ENCODE measurements at regions not wholly inside any gene's neighbourhood (a gene's known extent, or its start where the extent isn't known, plus 50 kb on each side); places are given as distances from the start of the nearest gene placed in this dataset.
"Not testable (repeated sequence)": the region's sequence is repeated elsewhere in the genome, so short reads cannot be mapped to it uniquely, and the experiment has no call there.

DNA sequence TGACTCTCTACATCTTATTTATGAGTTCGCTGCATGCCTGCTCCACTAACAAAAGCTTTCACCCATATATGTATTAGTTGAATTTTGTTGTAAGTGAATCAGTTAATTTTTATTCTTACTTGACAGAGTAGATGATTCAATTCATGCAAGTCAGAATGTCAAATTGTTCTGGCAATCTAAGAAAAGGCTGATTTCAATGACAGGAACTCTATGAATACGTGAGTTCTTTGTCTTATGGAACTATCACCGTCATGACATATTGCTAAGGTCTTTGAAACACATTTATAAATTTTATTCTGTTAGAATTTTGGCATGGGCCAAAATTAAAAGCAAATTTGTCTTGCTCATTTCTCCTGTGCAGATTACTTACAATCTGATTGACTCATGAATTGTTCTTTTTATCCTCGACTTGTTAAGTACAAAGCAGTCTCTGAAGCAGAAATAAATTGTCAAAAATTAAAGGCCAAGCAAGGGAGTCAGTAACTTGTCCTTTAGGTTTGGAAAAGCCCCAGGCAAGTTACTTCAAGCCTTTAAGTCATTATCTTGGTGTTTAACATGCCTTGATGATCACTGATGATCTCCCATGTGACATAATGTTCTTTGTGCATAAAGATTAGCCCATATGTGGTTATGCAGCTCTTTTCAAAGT lies 89.0 kb upstream of the GC start:
- Histone ChIP-seq H3K4me1 (ENCODE audit: control insufficient read depth, low read depth, low read length) (no peaks in the 10 kb centered on the region), H4K5ac (ENCODE audit: low read length) (no peak overlapping the region), H3K9ac (ENCODE audit: low read length) (no peak overlapping the region), H2BK15ac (replicated peaks; ENCODE audit: low read depth) (no peak overlapping the region), H3K4me3 (ENCODE audit: low read length) (no peak overlapping the region), H2BK120ac (ENCODE audit: low read depth, low read length) (no peak overlapping the region), H3K4ac (ENCODE audit: low read depth, low read length) (peak overlapping the region; percentile 31), H3K36me3 (ENCODE audit: control insufficient read depth, insufficient read depth, low read length) (no peaks in the 10 kb centered on the region), H3K56ac (ENCODE audit: low read length) (no peak overlapping the region), H3K4me2 (ENCODE audit: low read length) (no peak overlapping the region), H3K23ac (ENCODE audit: low read length) (no peak overlapping the region), H2BK5ac (ENCODE audit: low read length) (no peak overlapping the region), H4K8ac (ENCODE audit: low read depth, low read length) (no peak overlapping the region), H3K79me1 (ENCODE audit: low read length) (no peaks in the 10 kb centered on the region), H3K79me2 (ENCODE audit: control insufficient read depth, insufficient read depth, low read length) (no peaks in the 10 kb centered on the region), H3K27me3 (ENCODE audit: insufficient read depth, low read length, poor library complexity) (no peaks in the 10 kb centered on the region), H3K18ac (ENCODE audit: low read length) (no peak overlapping the region), H3K27ac (ENCODE audit: low read depth, low read length) (no peak overlapping the region), H2AK5ac (ENCODE audit: low read length) (no peak overlapping the region)
- no peak for DNase-seq
- whole genome bisulfite sequencing (ENCODE audit: extremely low coverage, insufficient coverage, low lambda C conversion rate) = no CpG with 5 or more reads among the region's 4 CpGs

DNA sequence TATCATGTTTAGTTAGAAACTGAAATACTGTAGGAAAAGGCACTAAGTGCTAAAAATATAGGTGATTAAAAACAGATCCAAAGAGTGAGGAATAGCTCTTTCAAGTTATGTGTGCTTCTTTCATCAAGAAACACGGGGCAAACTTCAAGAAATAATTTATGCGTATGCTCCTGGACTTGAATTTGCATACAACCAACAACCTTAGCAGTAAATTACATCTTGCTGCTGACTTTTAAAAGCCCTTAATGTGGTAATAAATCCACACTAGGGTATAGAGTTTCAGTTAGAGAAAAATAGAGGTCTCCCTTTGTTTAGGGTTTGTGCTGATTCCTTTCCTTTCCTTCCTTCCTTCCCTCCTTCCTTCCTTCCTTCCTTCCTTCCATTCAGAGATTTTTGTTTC lies 94.5 kb upstream of the GC start:
- no peak overlapping the region for H3K9ac ChIP-seq (ENCODE audit: low read length)
- H2BK120ac ChIP-seq (ENCODE audit: low read depth, low read length) = no peak overlapping the region
- no peak overlapping the region for H3K18ac ChIP-seq (ENCODE audit: low read length)
- DNase-seq = no peak
- H3K27ac ChIP-seq (ENCODE audit: low read depth, low read length) = no peak overlapping the region
- no peak overlapping the region for H3K4ac ChIP-seq (ENCODE audit: low read depth, low read length)
- no CpG with 5 or more reads among the region's 2 CpGs for WGBS (ENCODE audit: extremely low coverage, insufficient coverage, low lambda C conversion rate)
- H3K27me3 ChIP-seq (ENCODE audit: insufficient read depth, low read length, poor library complexity) = no peaks in the 10 kb centered on the region
- H3K79me1 ChIP-seq (ENCODE audit: low read length) = no peaks in the 10 kb centered on the region
- no peaks in the 10 kb centered on the region for H3K4me1 ChIP-seq (ENCODE audit: control insufficient read depth, low read depth, low read length)
- H3K4me2 ChIP-seq (ENCODE audit: low read length) = no peak overlapping the region
- no peak overlapping the region for H4K5ac ChIP-seq (ENCODE audit: low read length)
- no peak overlapping the region for H3K4me3 ChIP-seq (ENCODE audit: low read length)
- H3K36me3 ChIP-seq (ENCODE audit: control insufficient read depth, insufficient read depth, low read length) = no peaks in the 10 kb centered on the region
- H4K8ac ChIP-seq (ENCODE audit: low read depth, low read length) = no peak overlapping the region
- no peak overlapping the region for H3K23ac ChIP-seq (ENCODE audit: low read length)
- H3K79me2 ChIP-seq (ENCODE audit: control insufficient read depth, insufficient read depth, low read length) = no peaks in the 10 kb centered on the region
- H2BK5ac ChIP-seq (ENCODE audit: low read length) = no peak overlapping the region
- no peak overlapping the region for H3K56ac ChIP-seq (ENCODE audit: low read length)
- H2AK5ac ChIP-seq (ENCODE audit: low read length) = no peak overlapping the region
- no peak overlapping the region for H2BK15ac ChIP-seq (replicated peaks; ENCODE audit: low read depth)

DNA sequence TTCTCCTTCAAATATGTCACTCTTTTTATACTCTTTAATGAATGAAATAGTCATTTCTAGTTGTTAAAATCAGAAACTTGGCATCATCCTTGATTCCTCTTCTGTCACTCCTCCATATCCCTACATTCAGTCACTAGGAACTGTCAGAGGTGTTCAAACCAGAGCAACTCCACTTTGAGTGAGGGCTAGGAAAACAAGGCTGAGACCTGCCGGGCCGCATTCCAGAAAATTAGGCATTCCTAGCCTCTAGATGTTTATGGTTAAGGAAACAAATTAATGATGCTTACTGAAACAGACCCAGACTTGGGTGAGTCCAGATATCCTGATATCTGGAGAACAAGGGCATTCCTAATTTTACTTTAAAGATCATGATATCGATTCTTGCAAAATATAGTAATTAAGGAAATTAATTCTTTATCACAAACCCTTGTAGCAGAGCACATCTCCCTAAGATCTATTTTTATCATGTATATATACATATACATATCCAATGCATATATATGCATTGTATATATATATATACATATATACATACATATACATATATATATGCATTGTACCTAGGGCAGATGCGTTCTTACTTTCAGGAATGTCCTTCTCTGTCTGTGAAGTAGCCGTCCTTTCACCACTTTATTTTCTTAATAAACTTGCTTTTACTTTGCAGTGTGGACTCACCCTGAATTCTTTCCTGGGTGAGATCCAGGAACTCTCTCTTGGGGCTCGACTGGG lies 98.4 kb upstream of the GC start:
- H3K4me1 ChIP-seq (ENCODE audit: control insufficient read depth, low read depth, low read length) = no peaks in the 10 kb centered on the region
- no peak overlapping the region for H3K4me2 ChIP-seq (ENCODE audit: low read length)
- no peaks in the 10 kb centered on the region for H3K79me2 ChIP-seq (ENCODE audit: control insufficient read depth, insufficient read depth, low read length)
- H3K27ac ChIP-seq (ENCODE audit: low read depth, low read length) = no peak overlapping the region
- H3K23ac ChIP-seq (ENCODE audit: low read length) = no peak overlapping the region
- H2BK5ac ChIP-seq (ENCODE audit: low read length) = no peak overlapping the region
- WGBS (ENCODE audit: extremely low coverage, insufficient coverage, low lambda C conversion rate) = no CpG with 5 or more reads among the region's 6 CpGs
- H3K4ac ChIP-seq (ENCODE audit: low read depth, low read length) = no peak overlapping the region
- H3K4me3 ChIP-seq (ENCODE audit: low read length) = no peak overlapping the region
- peak overlapping the region; percentile 61 for H2BK120ac ChIP-seq (ENCODE audit: low read depth, low read length)
- DNase-seq = peak; percentile 71
- H3K56ac ChIP-seq (ENCODE audit: low read length) = no peak overlapping the region
- no peaks in the 10 kb centered on the region for H3K27me3 ChIP-seq (ENCODE audit: insufficient read depth, low read length, poor library complexity)
- peak overlapping the region; percentile 87 for H3K18ac ChIP-seq (ENCODE audit: low read length)
- H2BK15ac ChIP-seq (replicated peaks; ENCODE audit: low read depth) = no peak overlapping the region
- H4K5ac ChIP-seq (ENCODE audit: low read length) = no peak overlapping the region
- H2AK5ac ChIP-seq (ENCODE audit: low read length) = no peak overlapping the region
- no peak overlapping the region for H3K9ac ChIP-seq (ENCODE audit: low read length)
- no peaks in the 10 kb centered on the region for H3K79me1 ChIP-seq (ENCODE audit: low read length)
- no peaks in the 10 kb centered on the region for H3K36me3 ChIP-seq (ENCODE audit: control insufficient read depth, insufficient read depth, low read length)
- H4K8ac ChIP-seq (ENCODE audit: low read depth, low read length) = no peak overlapping the region

DNA sequence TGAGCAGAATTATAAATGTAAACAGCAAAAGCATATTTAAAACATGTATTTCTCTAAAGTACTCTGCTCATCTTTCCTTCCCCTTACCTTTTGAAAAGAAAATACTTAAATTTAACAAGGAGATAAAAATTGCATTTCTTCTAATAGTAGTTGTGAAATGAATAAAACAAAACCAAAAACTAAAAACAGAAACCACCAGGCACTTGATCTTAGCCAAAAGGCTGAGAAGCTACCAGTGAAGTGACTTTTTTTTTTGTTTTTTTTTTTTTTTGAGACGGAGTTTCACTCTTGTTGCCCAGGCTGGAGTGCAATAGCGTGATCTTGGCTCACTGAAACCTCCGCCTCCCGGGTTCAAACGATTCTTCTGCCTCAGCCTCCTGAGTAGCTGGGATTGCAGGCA lies 116.5 kb upstream of the GC start:
- H2BK15ac ChIP-seq (replicated peaks; ENCODE audit: low read depth); H2BK5ac ChIP-seq (ENCODE audit: low read length); H3K4me2 ChIP-seq (ENCODE audit: low read length); H2AK5ac ChIP-seq (ENCODE audit: low read length); H2BK120ac ChIP-seq (ENCODE audit: low read depth, low read length); H3K79me2 ChIP-seq (ENCODE audit: control insufficient read depth, insufficient read depth, low read length); H3K56ac ChIP-seq (ENCODE audit: low read length); H3K4me1 ChIP-seq (ENCODE audit: control insufficient read depth, low read depth, low read length); DNase-seq; H3K4ac ChIP-seq (ENCODE audit: low read depth, low read length); H3K4me3 ChIP-seq (ENCODE audit: low read length); H3K9ac ChIP-seq (ENCODE audit: low read length); H3K23ac ChIP-seq (ENCODE audit: low read length); H3K27me3 ChIP-seq (ENCODE audit: insufficient read depth, low read length, poor library complexity); H3K79me1 ChIP-seq (ENCODE audit: low read length); H4K8ac ChIP-seq (ENCODE audit: low read depth, low read length); H3K27ac ChIP-seq (ENCODE audit: low read depth, low read length); H3K36me3 ChIP-seq (ENCODE audit: control insufficient read depth, insufficient read depth, low read length); H3K18ac ChIP-seq (ENCODE audit: low read length); H4K5ac ChIP-seq (ENCODE audit: low read length): not testable (repeated sequence)
- no CpG with 5 or more reads among the region's 5 CpGs for WGBS (ENCODE audit: extremely low coverage, insufficient coverage, low lambda C conversion rate)

DNA sequence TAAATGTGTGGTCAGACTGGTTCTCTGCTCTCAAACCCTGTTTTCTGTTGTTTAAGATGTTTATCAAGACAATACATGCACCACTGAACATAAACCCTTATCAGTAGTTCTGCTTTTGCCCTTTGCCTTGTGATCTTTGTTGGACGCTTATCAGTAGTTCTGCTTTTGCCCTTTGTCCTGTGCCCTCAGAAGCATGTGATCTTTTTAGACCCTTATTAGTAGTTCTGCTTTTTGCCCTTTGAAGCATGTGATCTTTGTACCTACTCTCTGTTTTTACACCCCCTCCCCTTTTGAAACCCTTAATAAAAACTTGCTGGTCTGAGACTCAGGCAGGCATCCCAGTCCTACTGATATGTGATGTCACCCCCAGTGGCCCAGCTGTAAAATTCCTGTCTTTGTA lies 121.7 kb upstream of the GC start:
- H4K5ac ChIP-seq (ENCODE audit: low read length); H3K79me1 ChIP-seq (ENCODE audit: low read length); H4K8ac ChIP-seq (ENCODE audit: low read depth, low read length); H3K4me3 ChIP-seq (ENCODE audit: low read length); H3K56ac ChIP-seq (ENCODE audit: low read length); H3K4me1 ChIP-seq (ENCODE audit: control insufficient read depth, low read depth, low read length); H2BK5ac ChIP-seq (ENCODE audit: low read length); H3K79me2 ChIP-seq (ENCODE audit: control insufficient read depth, insufficient read depth, low read length); H3K18ac ChIP-seq (ENCODE audit: low read length); H2BK120ac ChIP-seq (ENCODE audit: low read depth, low read length); H3K23ac ChIP-seq (ENCODE audit: low read length); H3K4me2 ChIP-seq (ENCODE audit: low read length); H3K27ac ChIP-seq (ENCODE audit: low read depth, low read length); H2BK15ac ChIP-seq (replicated peaks; ENCODE audit: low read depth); H3K27me3 ChIP-seq (ENCODE audit: insufficient read depth, low read length, poor library complexity); H2AK5ac ChIP-seq (ENCODE audit: low read length); DNase-seq; H3K4ac ChIP-seq (ENCODE audit: low read depth, low read length); H3K36me3 ChIP-seq (ENCODE audit: control insufficient read depth, insufficient read depth, low read length); H3K9ac ChIP-seq (ENCODE audit: low read length): not testable (repeated sequence)
- no CpG with 5 or more reads among the region's 1 CpG for WGBS (ENCODE audit: extremely low coverage, insufficient coverage, low lambda C conversion rate)

DNA sequence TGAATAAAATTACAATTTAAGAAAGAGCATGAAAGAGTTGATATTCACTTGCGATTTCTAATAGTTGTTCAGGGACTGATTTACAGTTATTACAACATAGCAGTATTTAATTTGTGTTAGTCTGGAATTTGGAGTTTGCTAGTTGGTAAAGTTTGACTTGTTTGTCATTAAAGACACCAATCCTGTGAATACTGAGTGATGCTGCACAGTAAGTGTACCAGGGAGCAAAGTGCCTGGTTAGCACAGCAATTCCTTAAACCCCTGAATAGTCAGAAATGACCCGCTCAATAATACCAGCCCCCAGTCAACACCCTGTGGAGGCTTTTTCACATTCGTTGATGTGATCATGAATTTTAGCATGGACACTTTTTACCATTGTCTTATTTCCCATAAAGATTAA lies 122.2 kb upstream of the GC start:
- Histone ChIP-seq H3K36me3 (ENCODE audit: control insufficient read depth, insufficient read depth, low read length) (no peaks in the 10 kb centered on the region), H2BK15ac (replicated peaks; ENCODE audit: low read depth) (no peak overlapping the region), H2AK5ac (ENCODE audit: low read length) (no peak overlapping the region), H3K23ac (ENCODE audit: low read length) (no peak overlapping the region), H3K4me2 (ENCODE audit: low read length) (no peak overlapping the region), H3K27me3 (ENCODE audit: insufficient read depth, low read length, poor library complexity) (no peaks in the 10 kb centered on the region), H2BK120ac (ENCODE audit: low read depth, low read length) (no peak overlapping the region), H3K4me1 (ENCODE audit: control insufficient read depth, low read depth, low read length) (no peaks in the 10 kb centered on the region), H3K79me2 (ENCODE audit: control insufficient read depth, insufficient read depth, low read length) (no peaks in the 10 kb centered on the region), H4K5ac (ENCODE audit: low read length) (no peak overlapping the region), H3K27ac (ENCODE audit: low read depth, low read length) (no peak overlapping the region), H3K4ac (ENCODE audit: low read depth, low read length) (no peak overlapping the region), H3K4me3 (ENCODE audit: low read length) (no peak overlapping the region), H3K56ac (ENCODE audit: low read length) (no peak overlapping the region), H3K79me1 (ENCODE audit: low read length) (no peaks in the 10 kb centered on the region), H3K18ac (ENCODE audit: low read length) (no peak overlapping the region), H4K8ac (ENCODE audit: low read depth, low read length) (no peak overlapping the region), H2BK5ac (ENCODE audit: low read length) (no peak overlapping the region), H3K9ac (ENCODE audit: low read length) (no peak overlapping the region)
- DNase-seq = no peak
- WGBS (ENCODE audit: extremely low coverage, insufficient coverage, low lambda C conversion rate) = no CpG with 5 or more reads among the region's 3 CpGs

Measured in mesendoderm (in vitro differentiated cells).